NCI-H1930 (cell line): ENCODE measurements at regions not wholly inside any gene's neighbourhood (a gene's known extent, or its start where the extent isn't known, plus 50 kb on each side); places are given as distances from the start of the nearest gene placed in this dataset.
"Not testable (repeated sequence)": the region's sequence is repeated elsewhere in the genome, so short reads cannot be mapped to it uniquely, and the experiment has no call there.

ENCODE experiments used
- DNase-seq, 2 experiments: peaks; one replicate each; lab custom pipeline; 2025; lab: John Stamatoyannopoulos, UW

GRCh38 chr13:30520571-30520970, 54.8 kb upstream of the HMGB1 start:
- no peak for DNase-seq

- DNase-seq, result no peak
Measured at GRCh38 chr13:30523211-30523610, 57.5 kb upstream of the HMGB1 start.

GRCh38 chr13:30523817-30524216, 58.1 kb upstream of the HMGB1 start:
- not testable (repeated sequence) for DNase-seq

- not testable (repeated sequence) for DNase-seq
Measured at GRCh38 chr13:30525212-30525611, 59.5 kb upstream of the HMGB1 start.

- no peak for DNase-seq
Measured at GRCh38 chr13:30526612-30527495, 61.1 kb upstream of the HMGB1 start.

- no peak for DNase-seq
Measured at GRCh38 chr13:30529085-30529834, 63.5 kb upstream of the HMGB1 start.

GRCh38 chr13:30535046-30535445, 69.3 kb upstream of the HMGB1 start:
- no peak for DNase-seq

GRCh38 chr13:30545320-30545719, 72.4 kb upstream of the USPL1 start:
- no peak for DNase-seq

- not testable (repeated sequence) for DNase-seq
Measured at GRCh38 chr13:30548046-30548445, 69.7 kb upstream of the USPL1 start.

- peak in 1 of 2 experiments; percentile 14 for DNase-seq
Measured at GRCh38 chr13:30551189-30551588, 66.5 kb upstream of the USPL1 start.

GRCh38 chr13:30552567-30552966, 65.2 kb upstream of the USPL1 start:
- no peak for DNase-seq

GRCh38 chr13:30559274-30559673, 58.4 kb upstream of the USPL1 start:
- DNase-seq, result no peak

- DNase-seq, result no peak
Measured at GRCh38 chr13:30560212-30560611, 57.5 kb upstream of the USPL1 start.

- no peak for DNase-seq
Measured at GRCh38 chr13:30561511-30561910, 56.2 kb upstream of the USPL1 start.

- no peak for DNase-seq
Measured at GRCh38 chr13:30564489-30564888, 53.2 kb upstream of the USPL1 start.

- no peak for DNase-seq
Measured at GRCh38 chr13:30565658-30566057, 52.1 kb upstream of the USPL1 start.

GRCh38 chr13:30567072-30567471, 50.6 kb upstream of the USPL1 start:
- DNase-seq, result no peak
